A549 (cell line): ENCODE measurements at regions not wholly inside any gene's neighbourhood (a gene's known extent, or its start where the extent isn't known, plus 50 kb on each side); places are given as distances from the start of the nearest gene placed in this dataset.

Experiments used
- CHD4 ChIP-seq: fragments of 200-600 bp; sonication (generic); IDR thresholded peaks from 2 replicates; pipeline ENCODE4 v1.6.1; 2016; ENCODE audit warnings: antibody characterized with exemption, mild to moderate bottlenecking, borderline replicate concordance
- TF ChIP-seq, protein P1 (sequence below): fragments of >200 bp; sonication (Bioruptor Twin); formaldehyde crosslinking; IDR thresholded peaks from 3 replicates; pipeline ENCODE4 v1.5.1; 2016

DNA sequence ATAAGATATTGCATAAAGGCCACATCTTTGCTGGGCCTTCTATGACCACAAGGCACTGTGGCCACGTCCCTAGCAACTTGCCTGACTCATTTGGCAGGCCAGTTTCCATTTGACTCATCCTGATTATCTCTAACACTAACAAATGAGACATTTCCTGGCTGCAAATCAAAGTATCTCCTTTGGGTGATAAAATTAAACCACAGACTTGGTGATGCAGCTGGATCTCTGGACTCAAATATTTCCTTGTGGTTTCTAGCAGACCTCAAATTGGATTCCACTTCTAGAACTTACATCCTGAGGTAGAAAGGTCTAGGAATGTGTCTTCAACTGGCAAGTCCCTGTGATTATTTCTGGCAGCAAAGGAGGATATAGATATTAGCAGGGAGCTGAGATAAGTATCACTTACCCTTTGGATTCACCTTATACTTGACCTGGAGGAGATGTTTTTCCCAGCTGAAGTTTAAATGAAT is 167.9 kb upstream of the NXPH2 start:
- TF ChIP-seq CHD4, result no peak
- TF ChIP-seq, protein P1, sequence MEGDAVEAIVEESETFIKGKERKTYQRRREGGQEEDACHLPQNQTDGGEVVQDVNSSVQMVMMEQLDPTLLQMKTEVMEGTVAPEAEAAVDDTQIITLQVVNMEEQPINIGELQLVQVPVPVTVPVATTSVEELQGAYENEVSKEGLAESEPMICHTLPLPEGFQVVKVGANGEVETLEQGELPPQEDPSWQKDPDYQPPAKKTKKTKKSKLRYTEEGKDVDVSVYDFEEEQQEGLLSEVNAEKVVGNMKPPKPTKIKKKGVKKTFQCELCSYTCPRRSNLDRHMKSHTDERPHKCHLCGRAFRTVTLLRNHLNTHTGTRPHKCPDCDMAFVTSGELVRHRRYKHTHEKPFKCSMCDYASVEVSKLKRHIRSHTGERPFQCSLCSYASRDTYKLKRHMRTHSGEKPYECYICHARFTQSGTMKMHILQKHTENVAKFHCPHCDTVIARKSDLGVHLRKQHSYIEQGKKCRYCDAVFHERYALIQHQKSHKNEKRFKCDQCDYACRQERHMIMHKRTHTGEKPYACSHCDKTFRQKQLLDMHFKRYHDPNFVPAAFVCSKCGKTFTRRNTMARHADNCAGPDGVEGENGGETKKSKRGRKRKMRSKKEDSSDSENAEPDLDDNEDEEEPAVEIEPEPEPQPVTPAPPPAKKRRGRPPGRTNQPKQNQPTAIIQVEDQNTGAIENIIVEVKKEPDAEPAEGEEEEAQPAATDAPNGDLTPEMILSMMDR, result no peak
